ENCODE measurements at regions not wholly inside any gene's neighbourhood (a gene's known extent, or its start where the extent isn't known, plus 50 kb on each side); places are given as distances from the start of the nearest gene placed in this dataset.
"Not testable (repeated sequence)": the region's sequence is repeated elsewhere in the genome, so short reads cannot be mapped to it uniquely, and the experiment has no call there.

DNA sequence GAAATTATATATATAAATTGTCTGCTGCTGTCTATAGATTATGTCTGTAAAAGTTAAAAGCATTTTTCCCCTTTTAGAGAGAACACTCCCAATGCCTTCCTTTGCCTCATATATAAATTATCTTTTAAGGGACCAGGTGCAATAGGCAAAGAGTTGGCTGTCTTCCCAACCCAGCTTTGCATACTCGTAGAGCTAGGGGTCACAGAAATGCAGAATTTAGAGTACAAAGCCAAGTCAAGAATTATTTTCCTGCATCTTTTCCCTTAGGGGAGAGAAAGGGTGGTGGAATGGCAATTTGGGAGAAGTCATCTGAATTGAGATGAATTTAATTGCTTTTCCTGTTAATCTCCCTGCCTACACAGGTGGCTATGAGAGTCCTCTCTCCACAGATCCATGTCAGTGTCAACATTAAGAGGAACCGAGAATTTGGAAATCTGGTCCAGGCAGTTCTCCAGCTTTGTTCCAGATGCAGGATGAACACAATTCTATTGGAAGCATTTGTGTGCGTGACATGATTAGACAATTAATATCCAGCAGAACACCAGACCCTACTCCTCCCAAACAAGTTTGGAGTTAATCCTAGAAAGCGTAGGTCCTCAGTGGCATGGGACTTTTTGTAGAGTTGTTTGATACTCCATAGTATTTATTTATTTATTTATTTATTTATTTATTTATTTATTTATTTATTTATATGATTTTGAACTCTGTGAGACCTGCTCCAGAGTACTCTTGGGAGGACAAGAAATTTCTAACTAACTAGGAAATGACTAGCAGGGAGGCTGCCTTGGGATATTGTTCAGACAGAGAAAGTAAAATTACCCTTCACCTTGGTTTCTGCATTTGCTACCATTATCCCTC, 80.3 kb upstream of the SKAP2 start:
- intact Hi-C loops (cut with DNase I; ENCODE audit: low total_unique reads) = no loop called here
- no peak for DNase-seq
- Histone ChIP-seq H3K27me3 (no peaks in the 10 kb centered on the region), H3K27ac (no peak overlapping the region), H3K4me3 (no peak overlapping the region), H3K36me3 (no peaks in the 10 kb centered on the region), H3K9me3 (no peaks in the 10 kb centered on the region), H3K4me1 (no peaks in the 10 kb centered on the region)
- no peak for ATAC-seq
- in situ Hi-C loops (cut with MboI; ENCODE audit: low sequenced_read_pairs in 4 of 4) = no loop called here
- TF ChIP-seq, protein P1, sequence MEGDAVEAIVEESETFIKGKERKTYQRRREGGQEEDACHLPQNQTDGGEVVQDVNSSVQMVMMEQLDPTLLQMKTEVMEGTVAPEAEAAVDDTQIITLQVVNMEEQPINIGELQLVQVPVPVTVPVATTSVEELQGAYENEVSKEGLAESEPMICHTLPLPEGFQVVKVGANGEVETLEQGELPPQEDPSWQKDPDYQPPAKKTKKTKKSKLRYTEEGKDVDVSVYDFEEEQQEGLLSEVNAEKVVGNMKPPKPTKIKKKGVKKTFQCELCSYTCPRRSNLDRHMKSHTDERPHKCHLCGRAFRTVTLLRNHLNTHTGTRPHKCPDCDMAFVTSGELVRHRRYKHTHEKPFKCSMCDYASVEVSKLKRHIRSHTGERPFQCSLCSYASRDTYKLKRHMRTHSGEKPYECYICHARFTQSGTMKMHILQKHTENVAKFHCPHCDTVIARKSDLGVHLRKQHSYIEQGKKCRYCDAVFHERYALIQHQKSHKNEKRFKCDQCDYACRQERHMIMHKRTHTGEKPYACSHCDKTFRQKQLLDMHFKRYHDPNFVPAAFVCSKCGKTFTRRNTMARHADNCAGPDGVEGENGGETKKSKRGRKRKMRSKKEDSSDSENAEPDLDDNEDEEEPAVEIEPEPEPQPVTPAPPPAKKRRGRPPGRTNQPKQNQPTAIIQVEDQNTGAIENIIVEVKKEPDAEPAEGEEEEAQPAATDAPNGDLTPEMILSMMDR (IDR thresholded peaks at IDR 0.05 in 4 of 5, conservative IDR thresholded peaks at IDR 0.05 in 1 of 5) = no peak
- no peak for TF ChIP-seq POLR2A (IDR thresholded peaks at IDR 0.05)

DNA sequence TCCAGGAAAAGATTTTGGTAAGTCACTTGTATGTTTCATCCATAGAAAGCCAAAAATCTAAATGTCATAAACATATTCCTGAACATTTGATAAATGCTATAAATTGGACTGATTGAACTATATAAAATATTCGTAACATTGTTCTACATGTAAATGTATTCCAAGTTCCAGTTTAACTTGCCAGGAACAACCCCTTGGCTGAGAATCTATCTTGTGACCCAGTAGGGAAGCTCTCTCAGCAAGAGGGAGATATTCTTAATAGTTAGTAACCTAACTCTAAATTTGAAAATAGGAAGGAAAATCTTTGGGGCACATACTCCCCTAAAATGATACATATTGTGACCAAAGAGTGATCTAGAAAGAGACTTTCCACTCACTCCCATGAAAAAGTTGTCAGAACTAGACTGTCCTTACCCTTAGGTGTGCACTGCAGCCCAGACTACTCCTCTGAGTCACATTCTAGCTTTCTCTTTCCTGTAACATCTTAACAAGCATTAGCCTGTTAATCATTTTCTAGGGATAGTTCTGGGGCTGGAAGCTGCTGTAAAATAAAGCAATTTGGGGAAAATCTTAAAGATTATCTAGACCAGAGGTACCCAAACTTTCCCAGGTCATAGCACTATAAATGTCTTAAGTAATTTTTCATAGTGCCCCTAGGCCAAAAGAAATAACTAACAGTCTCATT, 73.7 kb upstream of the SKAP2 start:
- no peak for ATAC-seq

DNA sequence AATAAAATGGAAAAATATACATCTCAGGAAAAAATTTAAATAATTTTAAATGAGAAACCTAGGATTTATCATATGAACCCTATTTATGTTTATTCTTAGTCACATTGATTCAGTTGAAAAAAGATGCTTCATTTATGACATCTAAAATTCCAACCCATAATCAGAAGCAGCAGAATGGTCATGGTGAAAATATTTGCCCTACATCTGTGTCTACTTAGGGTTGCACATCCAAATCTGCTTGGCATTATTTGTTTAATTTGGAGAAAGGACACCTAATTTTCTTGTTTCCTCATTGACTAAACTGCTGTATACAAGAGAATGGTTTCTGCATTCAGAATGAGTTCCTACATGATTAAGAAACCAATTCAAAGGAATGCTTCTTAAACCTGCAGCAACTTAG, 72.9 kb upstream of the SKAP2 start:
- in situ Hi-C loops (cut with MboI; ENCODE audit: low sequenced_read_pairs in 4 of 4) = no loop called here
- no peak for TF ChIP-seq POLR2A (IDR thresholded peaks at IDR 0.05)
- TF ChIP-seq, protein P1 (IDR thresholded peaks at IDR 0.05 in 4 of 5, conservative IDR thresholded peaks at IDR 0.05 in 1 of 5) = no peak
- H3K27me3 ChIP-seq = no peaks in the 10 kb centered on the region
- no peaks in the 10 kb centered on the region for H3K36me3 ChIP-seq
- H3K4me1 ChIP-seq = no peaks in the 10 kb centered on the region
- H3K4me3 ChIP-seq = no peak overlapping the region
- H3K9me3 ChIP-seq = no peaks in the 10 kb centered on the region
- ATAC-seq (no peak), DNase-seq (no peak)
- H3K27ac ChIP-seq = no peak overlapping the region
- intact Hi-C loops (cut with DNase I; ENCODE audit: low total_unique reads) = no loop called here

More for the DNA sequence above, 73.7 kb upstream of the SKAP2 start:
- no peaks in the 10 kb centered on the region for H3K27me3 ChIP-seq
- TF ChIP-seq POLR2A (IDR thresholded peaks at IDR 0.05) = no peak
- TF ChIP-seq, protein P1 (IDR thresholded peaks at IDR 0.05 in 4 of 5, conservative IDR thresholded peaks at IDR 0.05 in 1 of 5) = no peak
- H3K36me3 ChIP-seq = no peaks in the 10 kb centered on the region
- no peak for DNase-seq
- H3K27ac ChIP-seq = no peak overlapping the region
- no peaks in the 10 kb centered on the region for H3K9me3 ChIP-seq
- no peaks in the 10 kb centered on the region for H3K4me1 ChIP-seq
- no peak overlapping the region for H3K4me3 ChIP-seq
- intact Hi-C loops (cut with DNase I; ENCODE audit: low total_unique reads) = no loop called here
- in situ Hi-C loops (cut with MboI; ENCODE audit: low sequenced_read_pairs in 4 of 4) = no loop called here

DNA sequence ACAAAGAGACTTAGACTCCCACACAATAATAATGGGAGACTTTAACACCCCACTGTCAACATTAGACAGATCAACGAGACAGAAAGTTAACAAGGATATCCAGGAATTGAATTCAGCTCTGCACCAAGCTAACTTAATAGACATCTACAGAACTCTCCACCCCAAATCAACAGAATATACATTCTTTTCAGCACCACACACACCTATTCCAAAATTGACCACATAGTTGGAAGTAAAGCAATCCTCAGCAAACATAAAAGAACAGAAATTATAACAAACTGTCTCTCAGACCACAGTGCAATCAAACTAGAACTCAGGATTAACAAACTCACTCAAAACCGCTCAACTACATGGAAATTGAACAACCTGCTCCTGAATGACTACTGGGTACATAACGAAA, 68.2 kb upstream of the SKAP2 start:
- intact Hi-C loops (cut with DNase I; ENCODE audit: low total_unique reads); H3K27ac ChIP-seq; ATAC-seq; H3K9me3 ChIP-seq; H3K36me3 ChIP-seq; DNase-seq; H3K27me3 ChIP-seq; H3K4me3 ChIP-seq; in situ Hi-C loops (cut with MboI; ENCODE audit: low sequenced_read_pairs in 4 of 4); H3K4me1 ChIP-seq: not testable (repeated sequence)

DNA sequence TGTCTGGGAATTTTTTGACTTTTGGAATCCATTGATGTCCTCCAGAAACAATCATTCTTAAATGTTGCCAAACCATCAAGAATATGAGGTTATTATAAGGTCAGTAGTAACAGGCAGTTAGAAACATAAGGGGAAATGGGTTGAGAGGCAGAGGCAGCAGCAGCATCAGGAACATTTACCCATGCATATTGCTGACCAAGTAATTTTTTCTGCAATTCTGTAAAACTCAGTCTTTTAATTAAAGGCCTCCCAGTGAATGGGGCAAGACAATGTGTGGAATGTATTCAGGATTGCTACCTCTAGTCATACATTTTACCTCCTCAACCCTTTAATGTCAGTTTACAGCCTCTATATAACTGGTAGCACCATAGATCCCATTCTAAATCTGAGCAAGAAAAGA, 66.5 kb upstream of the SKAP2 start:
- Histone ChIP-seq H3K27ac (no peak overlapping the region), H3K9me3 (no peaks in the 10 kb centered on the region), H3K4me1 (no peaks in the 10 kb centered on the region), H3K27me3 (no peaks in the 10 kb centered on the region), H3K4me3 (no peak overlapping the region), H3K36me3 (no peaks in the 10 kb centered on the region)
- in situ Hi-C loops (cut with MboI; ENCODE audit: low sequenced_read_pairs in 4 of 4) (no loop called here), intact Hi-C loops (cut with DNase I; ENCODE audit: low total_unique reads) (no loop called here)
- DNase-seq (no peak), ATAC-seq (no peak)
- TF ChIP-seq, protein P1 (IDR thresholded peaks at IDR 0.05 in 4 of 5, conservative IDR thresholded peaks at IDR 0.05 in 1 of 5) = no peak
- TF ChIP-seq POLR2A (IDR thresholded peaks at IDR 0.05) = no peak
